CD4-positive, alpha-beta T cell treated with Interleukin-4 for 1 hour (primary cell): ENCODE measurements at regions not wholly inside any gene's neighbourhood (a gene's known extent, or its start where the extent isn't known, plus 50 kb on each side); places are given as distances from the start of the nearest gene placed in this dataset.

Experiments used
- DNase-seq, 2 donors: peaks; one replicate each; pipeline ENCODE4 v3.0.0-alpha.2; 2020 to 2022

- DNase-seq, result no peak
Observed at GRCh38 chr12:18207266-18207665, 54.1 kb upstream of the PIK3C2G start.

GRCh38 chr12:18206198-18206597 is 55.1 kb upstream of the PIK3C2G start:
- no peak for DNase-seq

DNA sequence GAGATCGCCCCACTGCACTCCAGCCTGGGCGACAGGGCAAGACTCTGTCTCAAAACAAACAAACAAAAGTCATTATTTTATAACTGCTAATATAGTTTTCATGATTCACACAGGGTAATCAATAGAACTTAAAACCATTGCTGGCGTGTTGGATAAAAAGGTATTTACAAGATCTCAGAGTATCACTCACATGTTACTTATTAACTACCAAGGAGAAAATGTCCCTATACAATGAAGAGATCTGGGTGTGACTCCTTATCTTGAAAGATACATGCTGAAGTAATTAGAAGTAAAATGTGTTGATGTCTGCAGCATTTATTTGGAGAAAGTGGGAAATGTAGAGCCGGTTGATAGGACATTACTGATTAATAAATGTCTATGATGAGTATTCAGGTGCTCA is 57.3 kb upstream of the PIK3C2G start:
- DNase-seq, result no peak

DNA sequence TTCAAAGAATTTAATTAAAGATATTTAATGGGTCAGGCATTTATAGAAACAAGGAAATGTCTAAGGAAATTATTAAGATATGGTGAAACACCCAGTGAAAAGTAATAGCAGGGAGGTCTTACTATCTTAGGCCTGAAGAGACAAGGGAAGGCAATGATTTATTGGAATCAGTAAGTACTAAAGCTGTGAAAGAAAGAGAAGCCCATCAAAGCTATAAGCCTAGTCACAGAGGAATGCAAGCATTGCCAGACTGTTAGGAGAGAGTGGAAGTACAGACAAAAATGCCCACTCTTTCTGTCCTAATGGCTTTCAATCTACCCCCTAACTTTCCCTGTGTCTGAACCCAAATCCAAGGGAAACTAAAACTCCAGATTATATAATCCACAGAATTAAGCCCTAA is 69.2 kb upstream of the PIK3C2G start:
- no peak for DNase-seq

GRCh38 chr12:18183141-18183540 is 78.2 kb upstream of the PIK3C2G start:
- no peak for DNase-seq

DNA sequence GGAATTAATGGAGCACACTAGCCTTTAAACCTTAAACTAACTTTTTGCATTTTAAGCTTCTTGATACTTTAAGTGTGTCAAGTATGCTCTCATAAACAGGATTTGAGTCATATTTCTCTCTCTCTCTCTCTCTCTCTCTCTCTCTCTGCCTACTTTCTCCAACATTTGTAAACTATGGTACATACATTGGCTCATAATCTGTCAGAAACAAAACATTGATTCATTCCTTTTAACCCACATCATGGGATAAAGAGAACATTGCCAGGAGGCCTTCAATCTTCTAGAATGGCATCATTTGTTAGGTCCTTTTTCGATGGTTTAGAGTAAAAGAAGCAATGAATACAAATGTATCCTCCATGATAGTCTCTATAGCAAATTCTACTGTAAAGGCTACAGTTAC is 81.6 kb upstream of the RERGL start:
- DNase-seq, result no peak

DNA sequence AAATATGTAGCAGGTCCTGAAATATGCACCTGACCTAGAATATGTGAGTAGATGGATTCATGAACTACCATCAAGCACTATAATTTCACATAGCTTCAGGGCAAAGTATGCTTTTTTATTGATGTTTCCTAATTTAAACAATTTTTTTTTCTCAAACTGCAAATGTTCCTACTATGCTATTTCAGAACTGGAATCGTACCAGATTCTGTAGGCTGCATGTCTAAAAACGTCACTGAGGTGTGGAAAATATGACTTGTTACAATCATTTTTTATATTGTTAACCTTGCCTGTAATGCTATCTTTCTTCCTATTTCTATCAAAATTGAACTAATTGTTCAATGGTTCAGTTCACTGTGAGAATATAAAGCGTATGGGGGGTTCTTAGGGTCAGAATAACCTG is 78.0 kb upstream of the RERGL start:
- no peak for DNase-seq

- no peak for DNase-seq
Observed at GRCh38 chr12:18165889-18166288, 75.9 kb upstream of the RERGL start.

GRCh38 chr12:18165422-18165871 is 75.5 kb upstream of the RERGL start:
- peak in 1 of 2 donors; percentile 31 for DNase-seq

DNA sequence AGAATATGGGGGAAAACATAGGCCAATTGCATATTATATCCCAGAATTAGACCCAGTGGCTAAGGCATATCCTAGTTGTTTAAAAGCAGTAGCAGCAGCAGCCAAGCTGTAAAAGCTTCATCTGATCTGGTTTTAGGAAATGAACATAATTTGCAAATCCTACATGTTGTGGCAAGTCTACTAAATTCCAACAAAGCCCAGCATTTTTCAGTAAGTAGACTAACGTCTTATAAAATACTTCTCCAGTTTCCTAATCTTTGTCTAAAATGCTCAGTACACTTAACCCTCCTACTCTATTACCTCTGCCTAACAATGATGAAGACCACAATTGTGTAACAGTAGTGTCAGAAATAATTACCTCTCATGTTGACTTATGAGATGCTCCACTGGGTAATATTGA is 70.9 kb upstream of the RERGL start:
- DNase-seq, result no peak

GRCh38 chr12:18158774-18159557 is 69.0 kb upstream of the RERGL start:
- peak in 1 of 2 donors; percentile 45 for DNase-seq

DNA sequence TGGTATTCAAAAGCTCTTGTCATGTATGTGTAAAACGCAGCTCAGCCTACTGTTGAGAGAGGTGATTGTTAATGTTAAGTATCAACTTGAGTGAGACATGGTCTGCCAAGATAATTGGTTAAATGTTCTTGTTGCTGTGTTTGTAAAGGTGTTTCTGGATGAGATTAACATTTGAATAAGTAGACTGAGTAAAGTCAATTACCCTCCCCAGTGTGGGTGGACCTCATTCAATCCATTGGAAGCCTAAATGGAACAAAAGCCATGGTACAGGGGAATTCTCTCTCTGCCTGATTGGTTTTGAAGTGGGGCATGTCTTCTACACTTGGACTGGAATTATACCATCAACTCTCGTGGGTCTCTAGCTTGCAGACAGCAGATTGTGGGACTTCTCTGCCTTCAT is 63.8 kb upstream of the RERGL start:
- no peak for DNase-seq

DNA sequence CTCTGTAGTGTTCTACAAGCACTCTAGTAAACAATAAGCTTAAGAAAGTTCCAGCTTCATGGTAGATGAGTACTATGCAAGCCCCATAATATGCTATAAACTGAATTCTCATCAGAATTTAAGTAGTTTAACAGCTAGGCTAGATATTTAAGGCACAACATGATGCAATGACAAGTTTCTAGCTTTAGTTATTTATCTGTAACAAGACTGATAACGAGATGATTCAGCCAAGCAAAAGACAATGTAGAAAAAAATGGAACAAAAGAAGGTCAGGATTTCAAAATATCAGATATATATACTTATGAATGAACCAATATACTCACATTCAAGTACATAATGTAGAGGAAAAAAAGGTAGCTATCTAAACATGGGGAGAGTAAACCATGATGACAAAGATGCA is 61.0 kb upstream of the RERGL start:
- no peak for DNase-seq

- DNase-seq, result no peak
Observed at GRCh38 chr12:18148961-18149360, 59.0 kb upstream of the RERGL start.

DNA sequence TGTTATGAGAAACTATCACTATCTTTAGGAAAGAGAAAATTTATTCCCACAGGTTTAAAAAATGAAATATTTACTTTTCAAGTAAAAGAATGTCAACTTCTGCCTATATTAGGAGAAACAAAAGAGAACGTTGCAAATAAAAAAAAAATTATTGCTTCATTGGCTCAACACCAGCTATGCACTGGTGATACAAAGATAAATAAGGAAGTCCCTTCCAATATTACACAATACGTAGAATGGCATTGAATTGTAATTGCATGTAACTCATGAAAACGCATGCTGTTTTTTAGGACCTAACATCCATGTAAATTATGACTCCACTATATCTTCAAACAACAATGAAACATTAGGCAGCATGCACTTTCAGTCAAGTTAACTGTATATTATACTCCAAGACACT is 56.4 kb upstream of the RERGL start:
- DNase-seq, result no peak

DNA sequence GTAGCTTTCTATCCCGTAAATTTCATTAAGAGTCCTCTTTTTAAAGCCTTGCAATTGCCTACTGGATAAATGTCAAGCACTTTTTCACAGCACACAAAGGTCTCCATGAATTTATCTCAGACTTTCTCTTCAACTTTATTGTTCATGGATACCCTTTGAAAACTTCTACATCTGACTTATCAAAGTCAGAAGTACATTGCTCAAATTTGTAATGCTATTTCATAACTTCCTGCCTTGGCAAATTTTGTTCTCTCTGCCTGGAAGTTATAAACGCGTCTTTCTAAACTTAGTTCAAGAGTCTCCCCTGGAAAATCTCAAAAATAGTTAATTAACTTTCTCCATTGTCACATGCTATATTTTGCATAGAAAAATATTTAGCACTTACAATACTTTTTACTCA is 55.9 kb upstream of the RERGL start:
- DNase-seq, result no peak

DNA sequence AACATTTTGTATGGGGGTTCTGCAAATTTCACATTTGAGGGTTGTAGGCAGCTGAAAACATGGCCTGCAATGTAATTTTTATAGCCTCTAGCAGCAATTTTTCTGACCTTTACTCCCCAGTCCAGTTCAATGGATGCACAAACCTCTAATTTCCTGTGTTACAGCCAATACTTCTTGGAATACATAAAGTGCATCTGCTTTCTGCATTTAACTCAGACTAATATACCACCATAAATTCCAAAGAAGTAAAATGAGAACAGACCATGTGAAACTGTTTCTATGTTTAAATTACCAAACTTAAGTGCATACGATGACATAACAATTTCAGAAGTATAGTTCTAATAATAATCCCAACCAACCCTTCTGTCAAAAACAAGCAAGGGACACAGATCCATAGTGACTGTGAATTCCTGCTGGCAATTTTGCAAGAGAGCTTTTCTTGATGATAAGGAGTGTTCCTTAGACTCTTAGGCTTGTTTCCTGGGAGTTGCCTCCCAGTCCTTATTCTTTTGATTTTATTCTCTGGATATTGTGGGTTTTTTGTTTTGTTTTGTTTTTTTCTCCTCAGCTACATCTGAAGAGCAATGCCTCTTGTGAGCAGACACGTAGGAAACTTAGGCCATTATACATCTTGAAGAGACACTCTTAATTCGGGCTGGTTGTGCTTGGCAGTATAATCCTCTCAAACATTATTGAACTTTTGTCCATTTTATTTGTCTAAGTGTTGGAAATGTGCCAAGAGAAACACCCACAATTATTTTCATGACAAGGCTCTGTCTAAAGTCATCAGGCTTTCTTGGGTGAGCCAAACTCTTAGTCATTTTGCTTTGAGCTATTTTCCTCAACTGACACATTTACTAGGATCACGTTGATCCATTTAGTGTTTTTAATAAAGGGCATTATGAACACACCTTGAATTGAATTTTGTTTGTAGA is 51.3 kb upstream of the RERGL start:
- DNase-seq, result no peak

GRCh38 chr12:18139989-18140596 is 50.1 kb upstream of the RERGL start:
- DNase-seq, result peak in 1 of 2 donors; percentile 8
